ENCODE measurements at regions not wholly inside any gene's neighbourhood (a gene's known extent, or its start where the extent isn't known, plus 50 kb on each side); places are given as distances from the start of the nearest gene placed in this dataset.
A peak's percentile ranks its signal among the peaks of the same experiment; 100 is the strongest.

DNA sequence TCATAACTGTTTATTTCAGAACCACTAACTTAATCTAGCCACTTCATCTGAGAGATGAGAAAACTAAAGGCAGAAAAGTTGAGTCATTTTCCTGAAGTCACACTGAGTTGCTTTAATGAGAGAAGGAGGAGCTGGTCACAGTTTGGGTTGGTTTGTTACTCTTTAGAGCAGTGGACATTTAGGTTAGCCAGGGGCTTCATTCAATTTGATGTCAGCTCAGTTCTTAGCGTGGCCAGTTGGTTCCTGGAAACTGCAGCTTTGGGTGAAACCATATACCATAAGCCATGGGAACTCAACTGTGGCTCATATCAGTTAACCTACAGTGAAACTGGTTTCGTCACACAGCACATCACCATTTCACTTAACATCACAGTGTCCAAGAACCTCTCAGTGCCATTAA, 59.2 kb upstream of the ADORA2B start:
- no peak overlapping the region for H3K4me3 ChIP-seq
- peaks cover 0 to 15% (median 0%) of the 10 kb centered on the region in 12 donors for H3K4me1 ChIP-seq
- 94 to 100% (median 96%) methylated on average over 2 of the region's 2 CpGs for WGBS, 4 donors
- intact Hi-C loops (cut with DNase I), result no loop called here
- ATAC-seq (no peak), DNase-seq (no peak)
- TF ChIP-seq POLR2A (IDR thresholded peaks at IDR 0.05), result no peak
- TF ChIP-seq, protein P1, sequence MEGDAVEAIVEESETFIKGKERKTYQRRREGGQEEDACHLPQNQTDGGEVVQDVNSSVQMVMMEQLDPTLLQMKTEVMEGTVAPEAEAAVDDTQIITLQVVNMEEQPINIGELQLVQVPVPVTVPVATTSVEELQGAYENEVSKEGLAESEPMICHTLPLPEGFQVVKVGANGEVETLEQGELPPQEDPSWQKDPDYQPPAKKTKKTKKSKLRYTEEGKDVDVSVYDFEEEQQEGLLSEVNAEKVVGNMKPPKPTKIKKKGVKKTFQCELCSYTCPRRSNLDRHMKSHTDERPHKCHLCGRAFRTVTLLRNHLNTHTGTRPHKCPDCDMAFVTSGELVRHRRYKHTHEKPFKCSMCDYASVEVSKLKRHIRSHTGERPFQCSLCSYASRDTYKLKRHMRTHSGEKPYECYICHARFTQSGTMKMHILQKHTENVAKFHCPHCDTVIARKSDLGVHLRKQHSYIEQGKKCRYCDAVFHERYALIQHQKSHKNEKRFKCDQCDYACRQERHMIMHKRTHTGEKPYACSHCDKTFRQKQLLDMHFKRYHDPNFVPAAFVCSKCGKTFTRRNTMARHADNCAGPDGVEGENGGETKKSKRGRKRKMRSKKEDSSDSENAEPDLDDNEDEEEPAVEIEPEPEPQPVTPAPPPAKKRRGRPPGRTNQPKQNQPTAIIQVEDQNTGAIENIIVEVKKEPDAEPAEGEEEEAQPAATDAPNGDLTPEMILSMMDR (IDR thresholded peaks at IDR 0.05), result no peak
- no peaks in the 10 kb centered on the region for H3K36me3 ChIP-seq
- H3K9me3 ChIP-seq, result no peaks in the 10 kb centered on the region
- no peaks in the 10 kb centered on the region for H3K27me3 ChIP-seq
- H3K27ac ChIP-seq, result no peak overlapping the region

DNA sequence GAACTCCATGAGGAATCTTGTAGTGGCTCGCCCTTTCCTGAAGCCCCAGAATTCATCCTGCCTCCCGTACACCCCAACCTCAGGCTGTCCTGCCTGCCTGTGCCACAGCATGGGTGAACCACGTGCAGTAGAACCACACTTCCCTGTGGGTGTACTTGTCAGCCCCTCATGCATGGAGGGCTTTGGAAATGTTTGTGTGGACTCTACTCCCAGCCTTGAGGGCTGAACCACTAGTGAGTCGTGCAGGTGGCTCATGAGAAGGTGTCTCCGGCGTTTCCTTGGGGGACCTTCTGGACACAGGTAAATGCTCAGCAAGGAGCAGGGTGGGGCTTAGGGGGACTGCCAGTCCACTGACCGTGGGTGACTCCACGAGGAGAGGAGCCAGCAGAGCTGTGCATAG, 58.7 kb upstream of the ADORA2B start:
- ATAC-seq (no peak), DNase-seq (no peak)
- TF ChIP-seq POLR2A (IDR thresholded peaks at IDR 0.05), result no peak
- TF ChIP-seq, protein P1 (IDR thresholded peaks at IDR 0.05), result no peak
- Histone ChIP-seq H3K4me1 (peaks cover 0 to 15% (median 0%) of the 10 kb centered on the region in 12 donors), H3K27me3 (no peaks in the 10 kb centered on the region), H3K27ac (no peak overlapping the region), H3K4me3 (no peak overlapping the region), H3K36me3 (no peaks in the 10 kb centered on the region), H3K9me3 (no peaks in the 10 kb centered on the region)
- intact Hi-C loops (cut with DNase I), result no loop called here
- WGBS, 4 donors, result 0 to 89% (median 86%) methylated on average over 1 to 8 of the region's 8 CpGs

DNA sequence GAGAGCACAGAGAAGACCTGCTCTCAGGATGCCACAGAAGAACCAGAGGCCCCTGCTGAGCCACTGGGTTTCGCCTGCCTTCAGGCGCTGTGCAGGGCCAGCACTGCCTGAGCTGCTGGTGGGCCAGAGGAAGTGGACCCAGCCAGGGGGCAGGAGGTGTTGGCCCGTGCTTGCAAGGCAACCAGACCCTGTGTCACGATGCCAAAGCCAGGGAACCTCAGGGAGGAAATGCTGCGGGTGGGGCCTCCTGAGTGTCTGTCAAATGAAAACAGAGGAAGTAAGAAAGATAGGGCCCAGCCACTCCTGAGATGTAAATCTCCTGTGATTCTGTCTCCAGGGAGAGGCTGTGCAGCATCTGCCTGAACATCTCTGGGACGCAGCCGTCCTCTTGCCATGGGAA, 58.1 kb upstream of the ADORA2B start:
- H3K4me1 ChIP-seq, result peaks cover 0 to 15% (median 0%) of the 10 kb centered on the region in 12 donors
- DNase-seq (no peak), ATAC-seq (peak in 1 of 4 donors; percentile 54)
- H3K27ac ChIP-seq, result no peak overlapping the region
- intact Hi-C loops (cut with DNase I), result no loop called here
- no peaks in the 10 kb centered on the region for H3K9me3 ChIP-seq
- H3K4me3 ChIP-seq, result no peak overlapping the region
- no peaks in the 10 kb centered on the region for H3K36me3 ChIP-seq
- H3K27me3 ChIP-seq, result no peaks in the 10 kb centered on the region
- TF ChIP-seq, protein P1 (IDR thresholded peaks at IDR 0.05), result no peak
- TF ChIP-seq POLR2A (IDR thresholded peaks at IDR 0.05), result no peak
- 55 to 67% (median 64%) methylated on average over 7 of the region's 7 CpGs; no CpG with 5 or more reads in 1 of the 4 donors for WGBS, 4 donors

- TF ChIP-seq, protein P1 (IDR thresholded peaks at IDR 0.05), result no peak
- no peak for TF ChIP-seq POLR2A (IDR thresholded peaks at IDR 0.05)
- intact Hi-C loops (cut with DNase I), result no loop called here
- ATAC-seq, result no peak
Measured at GRCh38 chr17:15888436-15888835, 56.5 kb upstream of the ADORA2B start.

More at GRCh38 chr17:15888436-15888835, 56.5 kb upstream of the ADORA2B start:
- H3K27ac ChIP-seq, result no peak overlapping the region
- H3K9me3 ChIP-seq, result no peaks in the 10 kb centered on the region
- 91 to 96% (median 92%) methylated on average over 2 of the region's 2 CpGs; no CpG with 5 or more reads in 1 of the 4 donors for WGBS, 4 donors
- no peaks in the 10 kb centered on the region for H3K36me3 ChIP-seq
- no peak overlapping the region for H3K4me3 ChIP-seq
- H3K27me3 ChIP-seq, result no peaks in the 10 kb centered on the region
- DNase-seq, result no peak
- H3K4me1 ChIP-seq, result peaks cover 0 to 18% (median 1%) of the 10 kb centered on the region in 12 donors

Data from heart left ventricle (tissue), 16 donors.